ENCODE measurements at regions not wholly inside any gene's neighbourhood (a gene's known extent, or its start where the extent isn't known, plus 50 kb on each side); places are given as distances from the start of the nearest gene placed in this dataset.

- no peak for TF ChIP-seq ZNF592 (IDR thresholded peaks at IDR 0.05)
- no peak for TF ChIP-seq DMBX1 (CRISPR knock-in tag; IDR thresholded peaks at IDR 0.05; ENCODE audit: borderline replicate concordance)
- peak; percentile 92 for TF ChIP-seq TFE3 (CRISPR knock-in tag; IDR thresholded peaks at IDR 0.05)
- TF ChIP-seq ZNF778 (CRISPR knock-in tag; IDR thresholded peaks at IDR 0.05) = no peak
- peak; percentile 94 for TF ChIP-seq REST (IDR thresholded peaks at IDR 0.05; ENCODE audit: borderline replicate concordance)
- 0 out of 2 replicates have a peak, but pooled peaks have one; percentile 37 for TF ChIP-seq REST (CRISPR knock-in tag; IDR thresholded peaks at IDR 0.05; ENCODE audit: low read depth)
- no peak for TF ChIP-seq HMGN3 (IDR thresholded peaks at IDR 0.05; ENCODE audit: borderline replicate concordance, extremely low read depth, insufficient read length, low read depth, low read length)
- peak; percentile 15; the same call in 1 of the 2 replicates for TF ChIP-seq E2F4 (CRISPR knock-in tag; IDR thresholded peaks at IDR 0.05; ENCODE audit: low read depth)
Observed at GRCh38 chr22:22357024-22357883, 112.7 kb downstream of the VPREB1 start (continued).
